ENCODE measurements at regions not wholly inside any gene's neighbourhood (a gene's known extent, or its start where the extent isn't known, plus 50 kb on each side); places are given as distances from the start of the nearest gene placed in this dataset.
"Not testable (repeated sequence)": the region's sequence is repeated elsewhere in the genome, so short reads cannot be mapped to it uniquely, and the experiment has no call there.

DNA sequence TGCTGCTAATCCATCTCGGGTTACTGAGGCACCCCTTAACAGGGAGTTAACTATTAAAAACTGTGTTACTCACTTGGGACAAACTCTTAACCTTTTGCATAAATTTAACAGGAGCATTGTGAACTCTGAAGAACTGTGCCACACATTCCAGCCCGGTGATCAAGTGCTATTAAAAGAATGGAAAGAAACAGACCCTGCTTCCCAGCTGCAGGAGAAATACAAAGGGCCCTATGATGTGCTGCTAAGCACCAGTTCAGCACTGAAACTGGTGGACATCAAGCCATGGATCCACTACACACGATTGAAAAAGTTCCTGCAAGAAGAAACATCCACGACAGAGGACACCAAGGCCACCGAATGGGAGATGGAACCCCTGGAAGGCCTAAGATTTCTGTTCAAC is 114.7 kb upstream of the PLCL2 start:
- H3K4me3 ChIP-seq (ENCODE audit: low read depth, low read length), result no peak overlapping the region
- DNase-seq (ENCODE audit: low read depth), result no peak
- H3K27me3 ChIP-seq (ENCODE audit: control insufficient read depth, insufficient read depth, low read length), result no peaks in the 10 kb centered on the region
- no peaks in the 10 kb centered on the region for H3K36me3 ChIP-seq (ENCODE audit: control insufficient read depth, insufficient read depth, low read length)
- TF ChIP-seq, protein P1, sequence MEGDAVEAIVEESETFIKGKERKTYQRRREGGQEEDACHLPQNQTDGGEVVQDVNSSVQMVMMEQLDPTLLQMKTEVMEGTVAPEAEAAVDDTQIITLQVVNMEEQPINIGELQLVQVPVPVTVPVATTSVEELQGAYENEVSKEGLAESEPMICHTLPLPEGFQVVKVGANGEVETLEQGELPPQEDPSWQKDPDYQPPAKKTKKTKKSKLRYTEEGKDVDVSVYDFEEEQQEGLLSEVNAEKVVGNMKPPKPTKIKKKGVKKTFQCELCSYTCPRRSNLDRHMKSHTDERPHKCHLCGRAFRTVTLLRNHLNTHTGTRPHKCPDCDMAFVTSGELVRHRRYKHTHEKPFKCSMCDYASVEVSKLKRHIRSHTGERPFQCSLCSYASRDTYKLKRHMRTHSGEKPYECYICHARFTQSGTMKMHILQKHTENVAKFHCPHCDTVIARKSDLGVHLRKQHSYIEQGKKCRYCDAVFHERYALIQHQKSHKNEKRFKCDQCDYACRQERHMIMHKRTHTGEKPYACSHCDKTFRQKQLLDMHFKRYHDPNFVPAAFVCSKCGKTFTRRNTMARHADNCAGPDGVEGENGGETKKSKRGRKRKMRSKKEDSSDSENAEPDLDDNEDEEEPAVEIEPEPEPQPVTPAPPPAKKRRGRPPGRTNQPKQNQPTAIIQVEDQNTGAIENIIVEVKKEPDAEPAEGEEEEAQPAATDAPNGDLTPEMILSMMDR (IDR thresholded peaks at IDR 0.05; ENCODE audit: insufficient read depth, low read length, severe bottlenecking), result no peak
- no peak for FAIRE-seq

DNA sequence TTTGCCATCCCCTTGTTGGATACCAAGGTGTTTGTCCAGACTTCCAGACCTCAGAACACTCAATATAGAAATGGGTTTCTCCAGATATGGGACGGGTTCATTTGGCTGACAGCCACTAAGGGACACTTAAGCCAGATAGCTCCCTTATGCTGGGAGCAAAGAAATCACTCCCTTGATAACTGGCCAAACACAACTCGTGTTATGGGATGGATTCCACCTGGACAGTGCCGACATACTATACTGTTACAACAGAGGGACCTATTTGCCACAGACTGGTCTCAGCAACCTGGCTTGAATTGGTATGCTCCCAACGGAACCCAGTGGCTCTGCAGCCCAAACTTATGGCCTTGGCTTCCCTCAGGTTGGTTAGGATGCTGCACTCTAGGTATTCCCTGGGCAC is 114.0 kb upstream of the PLCL2 start:
- DNase-seq (ENCODE audit: low read depth), result no peak
- TF ChIP-seq, protein P1 (IDR thresholded peaks at IDR 0.05; ENCODE audit: insufficient read depth, low read length, severe bottlenecking), result no peak
- Histone ChIP-seq H3K36me3 (ENCODE audit: control insufficient read depth, insufficient read depth, low read length) (no peaks in the 10 kb centered on the region), H3K4me3 (ENCODE audit: low read depth, low read length) (no peak overlapping the region), H3K27me3 (ENCODE audit: control insufficient read depth, insufficient read depth, low read length) (no peaks in the 10 kb centered on the region)
- no peak for FAIRE-seq

DNA sequence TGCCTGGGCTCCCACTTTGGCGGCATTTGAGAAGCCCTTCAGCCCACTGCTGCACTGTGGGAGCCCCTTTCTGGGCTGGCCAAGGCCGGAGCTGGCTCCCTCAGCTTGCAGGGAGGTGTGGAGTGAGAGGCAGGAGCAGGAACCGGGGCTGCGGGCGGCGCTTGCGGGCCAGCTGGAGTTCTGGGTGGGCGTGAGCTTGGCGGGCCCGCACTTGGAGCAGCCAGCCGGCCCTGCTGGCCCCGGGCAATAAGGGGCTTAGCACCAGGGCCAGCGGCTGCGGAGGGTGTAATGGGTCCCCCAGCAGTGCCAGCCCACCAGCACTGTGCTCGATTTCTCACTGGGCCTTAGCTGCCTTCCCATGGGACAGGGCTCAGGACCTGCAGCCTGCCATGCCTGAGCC is 111.2 kb upstream of the PLCL2 start:
- not testable (repeated sequence) for H3K4me3 ChIP-seq (ENCODE audit: low read depth, low read length); H3K27me3 ChIP-seq (ENCODE audit: control insufficient read depth, insufficient read depth, low read length); H3K36me3 ChIP-seq (ENCODE audit: control insufficient read depth, insufficient read depth, low read length); FAIRE-seq; DNase-seq (ENCODE audit: low read depth)

DNA sequence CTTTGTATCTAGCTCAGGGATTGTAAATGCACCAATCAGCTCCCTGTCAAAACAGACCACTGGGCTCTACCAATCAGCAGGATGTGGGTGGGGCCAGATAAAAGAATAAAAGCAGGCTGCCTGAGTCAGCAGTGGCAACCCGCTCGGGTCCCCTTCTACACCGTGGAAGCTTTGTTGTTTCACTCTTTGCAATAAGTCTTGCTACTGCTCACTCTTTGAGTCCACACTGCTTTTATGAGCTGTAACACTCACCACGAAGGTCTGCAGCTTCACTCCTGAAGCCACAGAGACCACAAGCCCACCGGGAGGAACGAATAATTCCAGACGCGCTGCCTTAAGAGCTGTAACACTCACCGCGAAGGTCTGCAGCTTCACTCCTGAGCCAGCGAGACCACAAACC is 110.2 kb upstream of the PLCL2 start:
- DNase-seq (ENCODE audit: low read depth); H3K36me3 ChIP-seq (ENCODE audit: control insufficient read depth, insufficient read depth, low read length); H3K27me3 ChIP-seq (ENCODE audit: control insufficient read depth, insufficient read depth, low read length); H3K4me3 ChIP-seq (ENCODE audit: low read depth, low read length); FAIRE-seq: not testable (repeated sequence)

DNA sequence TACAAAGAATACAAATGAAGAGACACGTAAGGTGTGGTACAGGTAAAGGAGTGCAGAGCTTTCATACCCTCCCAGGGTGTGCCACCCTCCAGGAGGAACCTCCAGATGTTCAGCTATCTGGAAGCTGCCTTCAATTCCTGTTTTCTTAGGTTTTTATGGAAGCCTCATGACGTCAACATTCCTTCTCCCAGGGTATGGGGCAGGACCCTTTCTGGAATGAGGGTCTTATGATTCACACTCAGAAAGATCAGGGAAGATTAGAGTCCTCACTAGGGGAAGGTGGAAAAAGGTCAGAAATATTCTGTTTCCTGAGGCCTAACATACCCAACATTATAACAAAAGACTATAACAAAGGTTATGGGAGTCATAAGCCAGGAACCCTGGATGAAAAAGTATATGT is 99.8 kb upstream of the PLCL2 start:
- DNase-seq (ENCODE audit: low read depth) (no peak), FAIRE-seq (no peak)
- Histone ChIP-seq H3K27me3 (ENCODE audit: control insufficient read depth, insufficient read depth, low read length) (no peaks in the 10 kb centered on the region), H3K36me3 (ENCODE audit: control insufficient read depth, insufficient read depth, low read length) (no peaks in the 10 kb centered on the region), H3K4me3 (ENCODE audit: low read depth, low read length) (no peak overlapping the region)
- TF ChIP-seq, protein P1 (IDR thresholded peaks at IDR 0.05; ENCODE audit: insufficient read depth, low read length, severe bottlenecking), result no peak

DNA sequence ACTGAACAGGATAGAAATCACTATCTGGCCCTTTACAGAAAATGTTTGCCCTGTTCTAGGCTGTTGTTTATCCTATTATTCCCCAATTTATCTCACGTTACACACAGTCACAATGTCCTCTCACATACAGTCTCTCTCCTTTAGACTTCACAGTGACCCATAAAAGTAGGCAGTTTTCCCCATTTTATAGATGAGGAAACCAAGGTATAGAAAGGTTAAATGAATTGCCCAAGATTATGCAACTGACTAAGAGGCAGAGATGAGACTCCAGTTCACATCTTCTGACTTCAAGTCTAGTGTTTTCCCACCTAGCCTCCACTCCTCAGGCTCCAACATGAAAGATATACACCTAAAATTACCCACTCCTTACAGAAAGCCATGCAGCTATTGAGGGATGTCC is 99.3 kb upstream of the PLCL2 start:
- FAIRE-seq (no peak), DNase-seq (ENCODE audit: low read depth) (no peak)
- H3K4me3 ChIP-seq (ENCODE audit: low read depth, low read length), result no peak overlapping the region
- H3K27me3 ChIP-seq (ENCODE audit: control insufficient read depth, insufficient read depth, low read length), result no peaks in the 10 kb centered on the region
- H3K36me3 ChIP-seq (ENCODE audit: control insufficient read depth, insufficient read depth, low read length), result no peaks in the 10 kb centered on the region
- TF ChIP-seq, protein P1 (IDR thresholded peaks at IDR 0.05; ENCODE audit: insufficient read depth, low read length, severe bottlenecking), result no peak

DNA sequence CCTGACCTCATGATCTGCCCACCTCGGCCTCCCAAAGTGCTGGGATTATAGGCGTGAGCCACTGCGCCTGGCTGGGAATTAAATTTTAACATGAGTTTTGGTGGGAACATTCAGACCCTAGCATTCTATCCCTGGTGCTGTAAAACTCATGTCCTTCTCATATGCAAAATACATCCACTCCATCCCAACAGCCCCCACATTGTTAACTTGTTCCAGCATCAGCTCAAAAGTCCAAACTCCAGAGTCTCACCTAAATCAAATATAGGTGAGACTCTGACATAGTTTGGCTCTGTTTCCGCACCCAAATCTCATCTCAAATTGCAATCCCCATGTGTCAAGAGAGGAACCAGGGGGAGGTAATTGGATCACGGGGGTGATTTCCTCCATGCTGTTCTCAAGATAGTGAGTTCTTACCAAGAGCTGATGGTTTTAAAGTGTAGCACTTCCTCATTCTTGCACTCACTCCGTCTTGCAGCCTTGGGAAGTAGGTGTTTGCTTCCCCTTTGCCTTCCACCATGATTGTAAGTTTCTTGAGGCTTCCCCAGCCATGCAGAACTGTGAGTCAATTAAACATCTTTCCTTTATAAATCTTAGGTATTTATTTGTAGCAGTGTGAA is 96.2 kb upstream of the PLCL2 start:
- no peaks in the 10 kb centered on the region for H3K27me3 ChIP-seq (ENCODE audit: control insufficient read depth, insufficient read depth, low read length)
- DNase-seq (ENCODE audit: low read depth) (no peak), FAIRE-seq (no peak)
- no peak overlapping the region for H3K4me3 ChIP-seq (ENCODE audit: low read depth, low read length)
- H3K36me3 ChIP-seq (ENCODE audit: control insufficient read depth, insufficient read depth, low read length), result no peaks in the 10 kb centered on the region
- TF ChIP-seq, protein P1 (IDR thresholded peaks at IDR 0.05; ENCODE audit: insufficient read depth, low read length, severe bottlenecking), result no peak
